Stimulated activated memory B cell treated with anti-CD40 and anti-IgM and Interleukin-4, amounts not matched to agents 10 μg/mL and 1 μg/mL and 100 μg/mL, for 72 hours (primary cell): ENCODE measurements at regions not wholly inside any gene's neighbourhood (a gene's known extent, or its start where the extent isn't known, plus 50 kb on each side); places are given as distances from the start of the nearest gene placed in this dataset.

Experiments used
- ATAC-seq: fragments of 150-1000 bp; cut with Tn5 transposase; 2 replicates; pipeline ENCODE4 v1.10.0; 2021
- H3K27ac Mint-ChIP-seq: one replicate; pipeline ENCODE4 v1.8.0; 2022; ENCODE audit warnings: mild to moderate bottlenecking, mixed read lengths
- H3K27me3 Mint-ChIP-seq: one replicate; pipeline ENCODE4 v1.8.0; 2022; ENCODE audit warnings: mixed read lengths
- H3K36me3 Mint-ChIP-seq: one replicate; pipeline ENCODE4 v1.8.0; 2022; ENCODE audit warnings: mixed read lengths
- H3K4me1 Mint-ChIP-seq: one replicate; pipeline ENCODE4 v1.8.0; 2022; ENCODE audit warnings: mixed read lengths
- H3K4me3 Mint-ChIP-seq: one replicate; pipeline ENCODE4 v1.8.0; 2022; ENCODE audit warnings: mild to moderate bottlenecking, moderate library complexity, mixed read lengths
- H3K9me3 Mint-ChIP-seq: one replicate; pipeline ENCODE4 v1.8.0; 2022; ENCODE audit warnings: mixed read lengths

DNA sequence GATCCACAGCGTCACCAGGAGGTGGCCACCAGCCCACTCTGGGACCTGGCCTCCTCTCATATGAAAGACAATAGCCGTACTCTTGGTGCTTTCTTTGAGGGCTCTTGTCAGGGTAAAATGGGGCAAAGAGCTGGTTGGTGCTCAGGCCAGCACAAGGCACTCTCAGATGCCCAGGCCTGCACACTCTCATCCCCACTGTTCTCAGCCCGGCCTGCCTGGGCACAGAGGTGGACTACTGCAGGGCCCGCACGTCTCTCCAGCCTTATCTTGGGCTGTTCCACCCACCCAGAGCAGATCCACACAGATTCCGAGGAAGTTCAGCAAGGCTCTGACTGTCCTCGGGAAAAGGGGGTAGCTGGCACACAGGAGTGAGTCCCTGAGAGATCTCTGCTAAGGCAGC, 122.8 kb upstream of the PRR20G start:
- Mint-ChIP-seq H3K27me3 (peaks cover 88% of the 10 kb centered on the region), H3K4me3 (no peak overlapping the region), H3K4me1 (no peaks in the 10 kb centered on the region), H3K9me3 (peaks cover 4% of the 10 kb centered on the region), H3K36me3 (no peaks in the 10 kb centered on the region), H3K27ac (no peak overlapping the region)
- no peak for ATAC-seq

DNA sequence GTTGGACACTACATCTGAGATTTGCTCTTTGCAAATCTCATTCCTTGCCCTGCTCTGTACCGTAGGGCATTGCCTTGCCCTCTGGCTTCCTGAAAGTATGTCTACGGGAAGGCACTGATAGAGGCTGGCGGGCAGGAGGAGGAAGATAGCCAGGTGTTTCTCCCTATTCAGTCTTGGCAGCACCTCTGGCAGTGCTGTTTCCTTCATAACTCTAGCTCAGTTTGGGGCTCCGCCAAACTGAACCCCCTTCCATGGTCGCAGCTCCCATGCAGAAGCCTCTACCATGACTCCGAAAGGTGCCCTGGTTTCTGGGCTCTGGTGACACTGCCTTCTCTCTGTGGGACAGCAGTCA, 122.3 kb upstream of the PRR20G start:
- peaks cover 2% of the 10 kb centered on the region for H3K9me3 Mint-ChIP-seq
- no peak overlapping the region for H3K4me3 Mint-ChIP-seq
- no peak for ATAC-seq

DNA sequence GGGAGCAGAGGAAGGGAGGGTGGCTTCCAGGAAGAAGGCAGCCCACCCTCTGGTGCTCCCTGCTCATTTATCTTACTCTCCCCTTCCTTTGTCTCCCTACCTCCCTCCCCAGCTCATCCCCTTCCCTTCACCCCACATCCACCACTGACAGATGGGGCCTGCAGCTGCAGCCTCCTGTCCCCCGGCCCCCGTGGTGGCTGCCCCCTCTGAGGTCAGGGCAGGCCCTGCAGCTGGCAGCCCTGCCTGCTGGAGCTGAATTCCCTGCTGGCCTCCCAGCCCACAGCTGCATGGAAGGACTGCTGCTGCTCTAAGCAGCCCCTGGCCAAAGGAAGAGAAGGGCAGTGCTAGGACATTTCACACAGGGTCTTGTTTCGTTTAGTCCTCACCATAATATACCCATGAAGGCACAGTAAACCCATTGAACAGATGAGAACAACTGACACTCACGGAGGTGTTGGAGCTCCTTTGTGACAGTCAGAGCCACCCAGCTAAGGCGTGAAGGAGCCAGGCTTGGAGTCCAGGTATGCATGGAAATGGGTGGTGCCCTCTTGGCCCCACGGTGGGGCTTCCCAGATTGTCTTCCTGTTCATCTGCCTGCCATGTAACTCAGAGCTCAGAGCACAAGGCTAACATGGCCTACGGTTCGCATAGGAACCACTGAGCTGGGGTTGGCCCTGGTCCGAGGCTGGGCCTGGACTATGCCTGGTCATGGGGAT, 121.7 kb upstream of the PRR20G start:
- no peak overlapping the region for H3K4me3 Mint-ChIP-seq
- no peaks in the 10 kb centered on the region for H3K9me3 Mint-ChIP-seq
- ATAC-seq = no peak
- peaks cover 86% of the 10 kb centered on the region for H3K27me3 Mint-ChIP-seq
- H3K36me3 Mint-ChIP-seq = no peaks in the 10 kb centered on the region
- H3K27ac Mint-ChIP-seq = no peak overlapping the region
- no peaks in the 10 kb centered on the region for H3K4me1 Mint-ChIP-seq

More for the DNA sequence above, 122.3 kb upstream of the PRR20G start:
- H3K27me3 Mint-ChIP-seq = peaks cover 89% of the 10 kb centered on the region
- no peaks in the 10 kb centered on the region for H3K4me1 Mint-ChIP-seq
- no peaks in the 10 kb centered on the region for H3K36me3 Mint-ChIP-seq
- no peak overlapping the region for H3K27ac Mint-ChIP-seq

DNA sequence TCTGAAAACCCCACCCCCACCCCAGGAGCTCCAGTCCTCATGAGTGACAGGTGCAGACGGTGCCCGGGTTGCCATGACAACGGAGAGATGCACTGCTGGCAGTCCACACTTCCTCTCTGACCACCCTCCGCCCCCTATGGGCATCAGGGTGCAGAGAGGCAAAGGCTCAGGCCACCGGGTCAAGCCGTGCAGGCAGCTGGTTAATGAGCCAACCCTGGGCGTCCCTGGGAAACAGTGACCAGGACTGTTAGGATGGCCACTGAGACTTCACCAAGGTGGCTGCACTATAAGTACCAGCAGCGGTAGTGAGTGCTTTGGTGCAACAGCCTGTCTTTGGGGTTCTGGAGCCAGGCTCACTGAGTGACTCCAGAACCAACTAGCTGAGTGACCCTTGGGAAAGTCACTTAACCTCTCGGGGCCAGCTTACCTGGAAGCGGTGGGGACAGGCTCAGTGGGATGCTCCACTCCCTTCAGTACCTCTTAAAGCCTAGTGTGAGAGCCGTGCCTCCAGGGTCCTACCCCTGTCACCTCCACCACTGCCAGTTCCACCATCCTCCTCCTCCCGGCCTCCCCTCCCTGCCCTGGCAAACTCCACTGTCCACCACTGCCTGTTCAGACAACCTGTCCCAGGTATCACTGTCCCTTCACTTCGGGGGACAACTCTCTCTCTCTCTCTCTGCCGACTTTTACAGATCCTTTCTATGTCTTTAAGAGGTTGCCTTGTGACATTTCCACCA, 121.0 kb upstream of the PRR20G start:
- Mint-ChIP-seq H3K9me3 (no peaks in the 10 kb centered on the region), H3K4me3 (no peak overlapping the region), H3K4me1 (no peaks in the 10 kb centered on the region), H3K27ac (no peak overlapping the region), H3K36me3 (no peaks in the 10 kb centered on the region), H3K27me3 (peaks cover 79% of the 10 kb centered on the region)
- ATAC-seq = no peak

DNA sequence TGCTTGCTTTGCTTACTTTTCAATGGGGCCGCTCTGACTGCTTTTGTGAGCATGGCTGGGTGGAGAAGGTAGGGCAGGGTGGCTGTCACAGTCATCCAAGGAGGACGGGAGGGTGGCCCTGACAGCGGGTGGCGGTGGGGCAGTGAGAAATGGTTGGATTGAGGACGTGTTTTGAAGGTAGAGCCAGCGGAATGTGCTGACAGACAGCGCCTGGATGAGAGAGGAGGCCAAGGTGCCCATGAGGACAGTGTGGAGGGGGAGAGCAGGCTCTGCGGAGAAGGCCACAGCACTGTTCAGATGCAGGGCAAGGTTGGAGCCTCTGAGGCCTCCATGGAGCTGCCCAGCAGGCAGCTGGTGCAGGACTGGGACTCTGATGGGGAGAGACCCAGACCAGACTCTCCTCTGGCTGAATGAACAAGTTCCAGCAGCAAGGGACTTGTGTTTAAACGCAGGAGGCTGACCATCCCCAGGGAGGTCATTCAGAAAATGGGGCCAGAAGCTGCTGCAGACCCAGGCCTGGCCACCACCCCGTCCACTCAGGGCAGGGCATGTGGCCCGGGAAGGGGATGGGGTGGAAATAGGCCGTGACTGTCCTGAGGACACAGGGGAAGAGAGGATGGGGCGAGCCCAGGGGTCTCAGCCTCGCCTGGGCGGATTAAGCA, 120.3 kb upstream of the PRR20G start:
- Mint-ChIP-seq H3K9me3 (no peaks in the 10 kb centered on the region), H3K4me3 (no peak overlapping the region), H3K27me3 (peaks cover 72% of the 10 kb centered on the region), H3K4me1 (no peaks in the 10 kb centered on the region), H3K27ac (no peak overlapping the region), H3K36me3 (no peaks in the 10 kb centered on the region)
- no peak for ATAC-seq

DNA sequence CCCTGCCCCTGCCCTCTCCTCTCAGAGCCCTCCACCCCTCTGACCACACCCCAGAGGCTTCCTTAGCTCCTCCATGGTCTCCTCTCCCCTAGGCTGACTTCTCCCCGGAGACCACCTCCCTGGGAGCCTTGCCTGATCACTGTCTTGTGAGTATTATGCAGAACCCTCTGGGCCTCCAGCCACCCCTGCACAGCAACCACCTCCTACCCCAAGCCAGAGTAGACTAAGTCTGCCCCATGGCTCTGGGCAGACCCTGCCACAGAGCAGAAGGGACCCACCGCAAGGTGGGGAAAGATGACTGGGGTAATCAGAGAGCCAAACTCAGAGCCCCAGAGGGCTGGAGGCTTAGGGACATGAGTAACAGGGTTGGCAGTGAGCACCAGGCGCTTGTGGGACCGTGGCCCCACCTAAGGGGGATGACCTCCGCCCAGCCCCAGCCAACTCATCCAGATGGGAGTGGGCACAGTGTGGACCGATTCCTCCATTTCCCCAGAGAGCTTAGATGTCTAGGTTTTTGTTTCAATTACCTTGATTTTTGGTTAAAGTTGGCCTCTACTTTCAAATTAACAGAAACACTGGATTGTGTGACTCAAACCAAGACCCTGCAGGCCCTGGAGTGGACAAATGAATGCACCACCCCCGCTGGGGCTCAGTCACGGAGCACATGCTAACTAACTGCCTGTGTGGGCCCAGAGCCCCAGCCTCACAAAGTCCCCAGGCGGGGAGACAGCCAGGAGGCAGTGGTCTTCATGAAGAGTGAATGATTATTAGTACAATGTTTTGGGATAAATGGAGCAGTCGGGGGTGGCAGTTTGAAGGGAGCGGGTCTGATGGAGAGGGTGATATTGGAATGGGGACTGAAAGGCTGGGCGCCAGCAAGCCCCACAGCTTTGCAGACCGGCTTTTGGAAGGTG, 119.4 kb upstream of the PRR20G start:
- no peak overlapping the region for H3K27ac Mint-ChIP-seq
- no peaks in the 10 kb centered on the region for H3K9me3 Mint-ChIP-seq
- H3K4me1 Mint-ChIP-seq = no peaks in the 10 kb centered on the region
- H3K27me3 Mint-ChIP-seq = peaks cover 65% of the 10 kb centered on the region
- no peak for ATAC-seq
- no peak overlapping the region for H3K4me3 Mint-ChIP-seq
- H3K36me3 Mint-ChIP-seq = no peaks in the 10 kb centered on the region

DNA sequence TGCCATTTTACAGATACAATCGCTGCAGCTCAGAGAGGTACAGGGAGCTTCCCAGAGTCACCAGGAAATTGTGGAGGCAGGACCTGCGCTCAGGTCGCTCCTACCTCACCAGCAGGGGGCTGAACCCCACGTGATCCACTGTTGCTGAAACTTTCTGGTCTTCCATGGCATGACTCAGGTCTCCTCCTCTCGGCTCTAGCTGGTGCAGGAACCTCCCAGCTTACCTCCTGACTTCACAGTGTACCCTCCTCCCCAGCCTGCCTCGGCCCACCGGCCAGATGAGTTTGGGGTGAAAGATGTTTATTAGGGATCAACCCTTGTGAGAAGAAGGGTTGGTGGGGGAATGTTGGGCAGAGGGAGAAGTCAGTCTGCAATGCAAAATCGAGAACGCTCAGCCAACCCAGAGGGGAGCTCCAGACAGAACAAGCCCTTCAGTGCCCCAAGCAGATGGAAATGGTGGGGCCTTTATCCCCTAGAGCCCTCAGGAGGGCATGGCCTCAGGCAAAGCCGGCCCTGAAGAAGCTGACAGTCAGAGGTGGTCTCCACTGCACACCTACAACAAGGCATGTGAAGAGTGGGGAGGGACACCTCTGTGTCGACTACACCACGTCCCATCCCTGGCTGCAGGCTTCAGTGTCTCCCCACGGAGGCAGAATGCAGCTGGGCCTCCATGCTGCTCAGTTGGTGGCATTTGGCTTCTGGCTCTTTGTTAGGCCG, 118.6 kb upstream of the PRR20G start:
- no peaks in the 10 kb centered on the region for H3K36me3 Mint-ChIP-seq
- no peaks in the 10 kb centered on the region for H3K4me1 Mint-ChIP-seq
- no peak overlapping the region for H3K27ac Mint-ChIP-seq
- no peak for ATAC-seq
- H3K27me3 Mint-ChIP-seq = peaks cover 64% of the 10 kb centered on the region
- no peak overlapping the region for H3K4me3 Mint-ChIP-seq
- H3K9me3 Mint-ChIP-seq = no peaks in the 10 kb centered on the region

DNA sequence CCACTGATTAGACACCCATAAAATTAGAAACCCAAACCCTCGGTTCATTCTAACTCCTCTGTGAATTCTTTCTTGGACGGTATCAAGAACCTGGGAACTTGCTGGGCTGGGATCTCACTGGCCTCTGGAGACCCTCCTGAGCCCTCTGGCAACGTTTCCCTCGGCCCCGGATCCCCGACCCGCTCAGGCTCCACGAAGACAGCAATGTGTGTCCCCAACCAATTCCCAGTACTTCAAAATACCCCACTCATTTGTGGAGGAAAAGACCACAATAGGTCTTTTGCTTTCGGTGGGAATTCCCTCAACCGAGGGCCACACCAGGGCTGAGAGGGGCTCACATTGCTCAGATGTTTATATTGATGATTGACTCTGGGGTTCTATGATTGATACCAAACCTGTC, 117.9 kb upstream of the PRR20G start:
- Mint-ChIP-seq H3K27ac (no peak overlapping the region), H3K27me3 (peaks cover 57% of the 10 kb centered on the region)

DNA sequence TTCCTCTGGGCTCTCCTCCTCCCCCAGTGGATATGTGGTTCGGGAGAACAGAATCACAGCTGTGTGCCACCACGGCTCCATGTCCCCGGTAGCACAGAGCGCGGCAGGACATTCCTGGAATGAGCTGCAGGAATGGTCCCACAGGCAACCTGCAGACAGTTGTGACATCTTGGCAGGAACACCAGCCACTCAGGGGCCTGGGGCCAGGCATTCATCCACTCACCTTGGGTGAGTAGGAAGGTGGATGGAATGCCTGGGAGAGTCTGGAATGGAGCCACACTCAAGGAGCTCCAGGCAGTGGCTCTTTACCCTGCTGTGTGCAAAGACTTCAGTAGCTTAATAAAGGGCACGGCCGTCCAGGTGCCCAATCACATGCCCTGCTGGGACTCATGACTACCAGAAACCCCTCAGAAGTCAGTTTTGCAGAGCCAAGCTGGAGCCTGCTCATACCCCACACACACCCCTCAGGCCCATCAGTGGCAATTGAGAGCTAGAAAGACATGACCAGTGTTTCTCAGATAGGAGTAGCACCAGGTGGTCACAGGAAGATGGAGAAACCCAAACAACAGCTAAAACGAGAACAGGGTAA, 117.3 kb upstream of the PRR20G start:
- no peaks in the 10 kb centered on the region for H3K4me1 Mint-ChIP-seq
- peaks cover 50% of the 10 kb centered on the region for H3K27me3 Mint-ChIP-seq

More for the DNA sequence above, 117.9 kb upstream of the PRR20G start:
- ATAC-seq = no peak
- Mint-ChIP-seq H3K4me3 (no peak overlapping the region), H3K9me3 (no peaks in the 10 kb centered on the region), H3K4me1 (no peaks in the 10 kb centered on the region), H3K36me3 (no peaks in the 10 kb centered on the region)

DNA sequence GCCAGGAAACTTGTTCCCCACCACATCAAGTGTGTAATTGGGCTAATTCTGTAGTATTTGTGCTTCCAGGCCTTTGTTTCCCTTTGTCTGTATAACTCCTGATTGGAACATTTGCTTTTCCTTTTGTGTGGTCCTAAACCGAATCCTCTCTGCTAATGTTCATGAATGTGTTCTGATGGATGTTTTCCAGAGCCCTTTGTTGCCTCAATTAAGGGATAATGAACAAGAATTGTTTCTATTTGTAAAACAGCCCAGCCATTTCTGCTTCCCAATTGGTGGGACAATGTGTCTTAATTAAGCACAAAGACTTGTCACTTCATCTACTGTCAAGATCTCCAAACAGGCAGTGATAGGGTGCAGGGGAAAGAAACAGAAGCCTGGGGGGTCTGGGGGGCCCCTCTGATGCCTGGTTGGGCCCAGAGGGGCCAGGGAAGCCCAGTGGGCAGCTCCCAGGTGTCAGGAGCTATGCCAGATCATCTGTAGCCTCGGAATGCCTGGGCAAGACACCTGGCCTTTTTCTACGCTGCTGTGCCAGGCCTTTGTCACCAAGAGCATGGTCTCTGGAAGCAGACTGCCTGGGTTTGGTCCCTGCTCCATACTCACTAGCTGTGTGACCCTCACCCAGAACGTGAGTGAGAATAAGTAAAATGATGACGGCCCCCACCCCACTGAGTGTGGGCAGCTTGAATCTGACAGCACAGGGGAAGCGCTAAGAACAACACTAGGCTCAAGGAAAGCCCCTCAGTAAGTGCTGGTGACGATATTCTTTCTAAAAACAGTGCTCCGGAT, 116.6 kb upstream of the PRR20G start:
- Mint-ChIP-seq H3K27me3 (peaks cover 45% of the 10 kb centered on the region), H3K27ac (no peak overlapping the region), H3K4me3 (no peak overlapping the region), H3K36me3 (no peaks in the 10 kb centered on the region), H3K4me1 (no peaks in the 10 kb centered on the region), H3K9me3 (no peaks in the 10 kb centered on the region)
- no peak for ATAC-seq

More for the DNA sequence above, 117.3 kb upstream of the PRR20G start:
- Mint-ChIP-seq H3K36me3 (no peaks in the 10 kb centered on the region), H3K4me3 (no peak overlapping the region), H3K9me3 (no peaks in the 10 kb centered on the region), H3K27ac (no peak overlapping the region)
- ATAC-seq = no peak

DNA sequence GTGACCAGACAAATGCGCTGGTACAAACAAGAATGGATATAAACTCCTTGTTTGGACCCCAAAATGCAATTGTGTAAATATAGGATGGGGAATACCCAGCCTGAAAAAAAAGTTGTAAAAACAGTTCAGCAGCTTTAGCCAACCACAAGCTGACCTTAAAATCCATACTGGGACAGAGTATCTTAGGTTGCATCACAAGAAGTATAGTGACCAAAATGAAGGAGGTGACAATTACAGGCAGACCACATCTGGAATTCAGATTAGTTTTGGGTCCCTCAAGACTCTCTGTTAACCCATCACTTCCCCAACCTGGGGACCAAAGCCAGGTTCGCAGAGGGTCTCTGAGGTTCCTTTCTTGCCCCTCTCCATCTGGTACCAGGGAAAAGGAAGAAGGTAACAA, 115.9 kb upstream of the PRR20G start:
- Mint-ChIP-seq H3K36me3 (no peaks in the 10 kb centered on the region), H3K4me1 (no peaks in the 10 kb centered on the region), H3K4me3 (no peak overlapping the region), H3K27ac (no peak overlapping the region), H3K9me3 (no peaks in the 10 kb centered on the region), H3K27me3 (peaks cover 39% of the 10 kb centered on the region)
- ATAC-seq = no peak

DNA sequence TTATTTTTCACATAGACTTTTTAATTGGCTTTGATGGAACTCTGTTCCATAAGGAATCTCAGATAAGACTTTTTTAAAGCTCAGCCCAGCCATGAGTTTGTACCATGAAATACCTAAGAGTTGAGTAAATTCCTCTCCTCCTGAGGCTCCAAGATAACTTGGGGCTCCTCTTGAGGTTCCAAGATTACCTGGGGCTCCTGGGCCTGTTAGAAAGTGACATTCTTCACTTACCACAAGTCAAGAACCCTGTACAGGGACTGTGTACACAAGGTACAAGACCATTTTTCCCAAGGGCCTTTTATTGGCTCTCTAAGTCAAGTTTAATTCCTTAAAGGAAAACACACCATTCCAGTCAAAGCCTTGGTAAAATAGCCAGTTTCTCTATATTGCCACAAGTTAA, 111.3 kb upstream of the PRR20G start:
- ATAC-seq = no peak
- no peaks in the 10 kb centered on the region for H3K4me1 Mint-ChIP-seq
- no peak overlapping the region for H3K27ac Mint-ChIP-seq
- H3K27me3 Mint-ChIP-seq = peaks cover 9% of the 10 kb centered on the region
- no peaks in the 10 kb centered on the region for H3K9me3 Mint-ChIP-seq
- H3K36me3 Mint-ChIP-seq = no peaks in the 10 kb centered on the region
- no peak overlapping the region for H3K4me3 Mint-ChIP-seq

DNA sequence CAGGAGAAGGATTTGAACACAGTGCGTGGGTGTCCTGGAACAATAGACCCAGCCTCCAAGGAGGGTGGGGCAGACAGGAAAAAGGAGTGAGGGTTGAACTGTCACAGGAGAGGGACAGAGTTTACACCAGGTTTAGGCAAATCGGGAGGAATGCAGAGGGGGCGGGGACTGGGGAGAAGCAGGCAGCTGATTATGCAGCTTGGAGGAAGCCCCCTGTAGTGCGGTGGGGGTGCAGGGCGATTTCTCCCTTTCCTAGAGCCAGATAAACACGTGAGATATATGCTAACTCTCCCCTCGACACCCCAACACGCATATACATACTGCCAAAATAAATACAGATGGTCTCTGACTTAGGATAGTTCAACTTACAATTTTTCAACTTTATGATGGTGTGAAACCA, 108.6 kb upstream of the PRR20G start:
- Mint-ChIP-seq H3K9me3 (no peaks in the 10 kb centered on the region), H3K4me1 (no peaks in the 10 kb centered on the region), H3K36me3 (no peaks in the 10 kb centered on the region), H3K27ac (no peak overlapping the region), H3K4me3 (no peak overlapping the region), H3K27me3 (peaks cover 24% of the 10 kb centered on the region)
- ATAC-seq = no peak
